ENCODE measurements at regions not wholly inside any gene's neighbourhood (a gene's known extent, or its start where the extent isn't known, plus 50 kb on each side); places are given as distances from the start of the nearest gene placed in this dataset.

DNA sequence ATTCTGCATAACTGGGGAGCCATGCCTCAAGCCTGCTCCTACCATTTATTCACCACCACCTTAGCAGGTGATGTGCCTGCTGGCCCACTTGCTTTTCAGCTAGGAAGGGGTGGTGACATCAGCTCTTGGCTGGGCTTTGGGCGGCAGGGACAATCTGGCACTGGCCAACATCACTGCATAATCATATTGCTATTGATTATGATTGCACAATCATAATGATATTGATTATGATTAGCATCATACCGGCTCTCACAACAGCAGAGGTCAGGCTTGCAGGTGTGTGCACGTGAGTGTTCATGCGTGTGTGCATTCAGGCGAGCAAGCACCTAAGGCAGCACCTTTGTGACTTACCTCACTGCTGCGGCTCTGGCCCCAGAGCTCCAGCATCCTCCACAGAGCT is 273.8 kb downstream of the AJAP1 start:
- ChIA-PET POLR2A (no interaction called here), CTCF (no interaction called here)
- 89% methylated on average over 5 of the region's 6 CpGs for WGBS (ENCODE audit: insufficient coverage)
- ATAC-seq (replicated peaks in 1 of 4) (no peak), DNase-seq (no peak)
- Mint-ChIP-seq H3K27me3 (peaks cover 2 to 5% of the 10 kb centered on the region in 2 donors), H3K4me3 (no peak overlapping the region), H3K4me1 (no peaks in the 10 kb centered on the region), H3K9me3 (no peaks in the 10 kb centered on the region), H3K36me3 (no peaks in the 10 kb centered on the region), H3K27ac (no peak overlapping the region)
- Histone ChIP-seq H3K4me3 (ENCODE audit: control insufficient read depth in 1 of 2, extremely low read depth in 1 of 2, low read length in 1 of 2) (no peak overlapping the region), H3K9me3 (no peaks in the 10 kb centered on the region), H3K27me3 (replicated peaks in 1 of 2; ENCODE audit: control insufficient read depth in 2 of 2, extremely low read depth in 1 of 2, insufficient read depth in 2 of 2, low read length in 1 of 2) (peaks cover 0 to 5% of the 10 kb centered on the region in 2 experiments), H3K27ac (ENCODE audit: low read length) (no peak overlapping the region), H3K36me3 (ENCODE audit: control insufficient read depth in 2 of 2, extremely low read depth in 1 of 2, insufficient read depth in 1 of 2, low read length in 1 of 2) (no peaks in the 10 kb centered on the region), H3K4me1 (ENCODE audit: control insufficient read depth in 1 of 2, extremely low read depth in 1 of 2, insufficient read depth in 2 of 2, low read length in 2 of 2) (no peaks in the 10 kb centered on the region)

DNA sequence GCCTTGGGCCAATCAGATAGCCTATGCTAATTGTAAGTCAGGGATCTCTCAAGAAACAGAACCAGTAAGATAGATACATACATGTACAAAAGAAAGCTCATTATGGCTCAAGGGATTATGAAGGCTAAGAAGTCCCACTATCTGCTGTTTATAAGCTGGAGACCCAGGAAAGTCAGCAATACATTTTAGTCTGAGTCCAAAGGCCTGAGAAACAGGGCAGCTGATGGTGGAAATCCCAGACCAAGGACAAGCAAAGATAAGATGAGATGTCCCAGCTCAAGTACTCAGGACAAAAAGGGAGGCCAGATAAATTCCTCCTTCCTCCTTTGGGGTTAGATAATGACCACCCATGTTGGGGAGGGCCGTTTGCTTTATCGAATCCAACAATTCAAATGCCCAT is 269.9 kb downstream of the AJAP1 start:
- ChIA-PET CTCF (no interaction called here), POLR2A (no interaction called here)
- Histone ChIP-seq H3K4me3 (ENCODE audit: control insufficient read depth in 1 of 2, extremely low read depth in 1 of 2, low read length in 1 of 2) (no peak overlapping the region), H3K4me1 (ENCODE audit: control insufficient read depth in 1 of 2, extremely low read depth in 1 of 2, insufficient read depth in 2 of 2, low read length in 2 of 2) (no peaks in the 10 kb centered on the region), H3K9me3 (no peaks in the 10 kb centered on the region), H3K27me3 (replicated peaks in 1 of 2; ENCODE audit: control insufficient read depth in 2 of 2, extremely low read depth in 1 of 2, insufficient read depth in 2 of 2, low read length in 1 of 2) (peaks cover 0 to 5% of the 10 kb centered on the region in 2 experiments), H3K27ac (ENCODE audit: low read length) (no peak overlapping the region), H3K36me3 (ENCODE audit: control insufficient read depth in 2 of 2, extremely low read depth in 1 of 2, insufficient read depth in 1 of 2, low read length in 1 of 2) (no peaks in the 10 kb centered on the region)
- ATAC-seq (replicated peaks in 1 of 4) (no peak), DNase-seq (no peak)
- Mint-ChIP-seq H3K4me3 (no peak overlapping the region), H3K27me3 (peaks cover 0 to 5% of the 10 kb centered on the region in 2 donors), H3K36me3 (no peaks in the 10 kb centered on the region), H3K9me3 (peaks cover 3 to 9% (median 6%) of the 10 kb centered on the region in 3 donors), H3K27ac (no peak overlapping the region), H3K4me1 (no peaks in the 10 kb centered on the region)
- WGBS (ENCODE audit: insufficient coverage) = 80% methylated on average over 1 of the region's 2 CpGs

GRCh38 chr1:4916610-4917009 is 262.2 kb downstream of the AJAP1 start:
- Histone ChIP-seq H3K4me3 (ENCODE audit: control insufficient read depth in 1 of 2, extremely low read depth in 1 of 2, low read length in 1 of 2) (no peak overlapping the region), H3K4me1 (ENCODE audit: control insufficient read depth in 1 of 2, extremely low read depth in 1 of 2, insufficient read depth in 2 of 2, low read length in 2 of 2) (no peaks in the 10 kb centered on the region), H3K27ac (ENCODE audit: low read length) (no peak overlapping the region), H3K27me3 (replicated peaks in 1 of 2; ENCODE audit: control insufficient read depth in 2 of 2, extremely low read depth in 1 of 2, insufficient read depth in 2 of 2, low read length in 1 of 2) (peaks cover 0 to 18% of the 10 kb centered on the region in 2 experiments), H3K36me3 (ENCODE audit: control insufficient read depth in 2 of 2, extremely low read depth in 1 of 2, insufficient read depth in 1 of 2, low read length in 1 of 2) (no peaks in the 10 kb centered on the region), H3K9me3 (no peaks in the 10 kb centered on the region)
- Mint-ChIP-seq H3K27ac (no peak overlapping the region), H3K9me3 (peaks cover 3 to 9% (median 6%) of the 10 kb centered on the region in 3 donors), H3K36me3 (no peaks in the 10 kb centered on the region), H3K4me3 (no peak overlapping the region), H3K4me1 (no peaks in the 10 kb centered on the region), H3K27me3 (peaks cover 6 to 9% of the 10 kb centered on the region in 2 donors)
- WGBS (ENCODE audit: insufficient coverage) = 51% methylated on average over 3 of the region's 7 CpGs
- ChIA-PET CTCF (no interaction called here), POLR2A (no interaction called here)
- ATAC-seq (replicated peaks in 1 of 4) = no peak
- DNase-seq = no peak

DNA sequence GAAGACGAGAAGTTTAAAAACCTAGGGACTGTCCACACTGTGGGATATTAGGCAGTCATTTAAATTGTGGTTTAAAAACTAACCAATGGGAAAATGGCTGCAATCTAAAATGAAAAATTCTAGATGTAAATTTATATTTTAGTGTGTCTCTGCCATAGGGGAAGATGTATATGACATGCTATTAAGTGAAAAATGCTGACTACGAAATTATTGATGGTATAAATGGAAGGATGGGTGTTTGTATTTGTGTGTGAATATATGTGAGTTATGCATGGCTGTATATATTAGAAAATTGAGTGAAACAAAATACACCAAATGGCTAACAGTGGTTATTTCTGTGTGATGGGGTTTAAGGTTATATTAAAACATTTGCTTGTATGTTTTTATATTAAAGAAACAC is 260.7 kb downstream of the AJAP1 start:
- Mint-ChIP-seq H3K36me3 (no peaks in the 10 kb centered on the region), H3K4me3 (no peak overlapping the region), H3K27ac (no peak overlapping the region), H3K9me3 (peaks cover 2 to 8% (median 5%) of the 10 kb centered on the region in 3 donors), H3K4me1 (no peaks in the 10 kb centered on the region), H3K27me3 (peaks cover 7 to 9% of the 10 kb centered on the region in 2 donors)
- no peaks in the 10 kb centered on the region for H3K36me3 ChIP-seq (ENCODE audit: control insufficient read depth in 2 of 2, extremely low read depth in 1 of 2, insufficient read depth in 1 of 2, low read length in 1 of 2)
- no peak for DNase-seq
- no peak overlapping the region for H3K27ac ChIP-seq (ENCODE audit: low read length)
- POLR2A ChIA-PET = no interaction called here
- WGBS (ENCODE audit: insufficient coverage) = 68% methylated on average over 2 of the region's 2 CpGs
- H3K4me1 ChIP-seq (ENCODE audit: control insufficient read depth in 1 of 2, extremely low read depth in 1 of 2, insufficient read depth in 2 of 2, low read length in 2 of 2) = no peaks in the 10 kb centered on the region
- H3K4me3 ChIP-seq (ENCODE audit: control insufficient read depth in 1 of 2, extremely low read depth in 1 of 2, low read length in 1 of 2) = no peak overlapping the region
- ATAC-seq (replicated peaks in 1 of 4) = no peak
- peaks cover 0 to 12% of the 10 kb centered on the region in 2 experiments for H3K27me3 ChIP-seq (replicated peaks in 1 of 2; ENCODE audit: control insufficient read depth in 2 of 2, extremely low read depth in 1 of 2, insufficient read depth in 2 of 2, low read length in 1 of 2)
- CTCF ChIA-PET = no interaction called here
- H3K9me3 ChIP-seq = no peaks in the 10 kb centered on the region

GRCh38 chr1:4908486-4908885 is 254.1 kb downstream of the AJAP1 start:
- Histone ChIP-seq H3K9me3 (no peaks in the 10 kb centered on the region), H3K4me1 (ENCODE audit: control insufficient read depth in 1 of 2, extremely low read depth in 1 of 2, insufficient read depth in 2 of 2, low read length in 2 of 2) (no peaks in the 10 kb centered on the region), H3K27me3 (replicated peaks in 1 of 2; ENCODE audit: control insufficient read depth in 2 of 2, extremely low read depth in 1 of 2, insufficient read depth in 2 of 2, low read length in 1 of 2) (peaks cover 0 to 2% of the 10 kb centered on the region in 2 experiments), H3K27ac (ENCODE audit: low read length) (no peak overlapping the region), H3K4me3 (ENCODE audit: control insufficient read depth in 1 of 2, extremely low read depth in 1 of 2, low read length in 1 of 2) (no peak overlapping the region), H3K36me3 (ENCODE audit: control insufficient read depth in 2 of 2, extremely low read depth in 1 of 2, insufficient read depth in 1 of 2, low read length in 1 of 2) (no peaks in the 10 kb centered on the region)
- POLR2A ChIA-PET = no interaction called here
- Mint-ChIP-seq H3K27ac (no peak overlapping the region), H3K4me3 (no peak overlapping the region), H3K27me3 (peaks cover 7% of the 10 kb centered on the region in 2 donors), H3K9me3 (peaks cover 0 to 4% (median 0%) of the 10 kb centered on the region in 3 donors), H3K4me1 (no peaks in the 10 kb centered on the region), H3K36me3 (no peaks in the 10 kb centered on the region)
- no peak for ATAC-seq (replicated peaks in 1 of 4)
- no peak for DNase-seq
- WGBS (ENCODE audit: insufficient coverage) = 77% methylated on average over 13 of the region's 13 CpGs
- CTCF ChIA-PET = no interaction called here

GRCh38 chr1:4894566-4894965 is 240.2 kb downstream of the AJAP1 start:
- no CpG with 5 or more reads among the region's 4 CpGs for WGBS (ENCODE audit: insufficient coverage)
- CTCF ChIA-PET = no interaction called here
- no peak for ATAC-seq (replicated peaks in 1 of 4)
- Mint-ChIP-seq H3K4me1 (no peaks in the 10 kb centered on the region), H3K4me3 (no peak overlapping the region), H3K27ac (no peak overlapping the region), H3K27me3 (peaks cover 17 to 24% of the 10 kb centered on the region in 2 donors), H3K36me3 (no peaks in the 10 kb centered on the region), H3K9me3 (peaks cover 3 to 13% (median 12%) of the 10 kb centered on the region in 3 donors)
- POLR2A ChIA-PET = no interaction called here
- Histone ChIP-seq H3K4me1 (ENCODE audit: control insufficient read depth in 1 of 2, extremely low read depth in 1 of 2, insufficient read depth in 2 of 2, low read length in 2 of 2) (no peaks in the 10 kb centered on the region), H3K9me3 (no peaks in the 10 kb centered on the region), H3K4me3 (ENCODE audit: control insufficient read depth in 1 of 2, extremely low read depth in 1 of 2, low read length in 1 of 2) (no peak overlapping the region), H3K36me3 (ENCODE audit: control insufficient read depth in 2 of 2, extremely low read depth in 1 of 2, insufficient read depth in 1 of 2, low read length in 1 of 2) (no peaks in the 10 kb centered on the region), H3K27me3 (replicated peaks in 1 of 2; ENCODE audit: control insufficient read depth in 2 of 2, extremely low read depth in 1 of 2, insufficient read depth in 2 of 2, low read length in 1 of 2) (peaks cover 0 to 12% of the 10 kb centered on the region in 2 experiments), H3K27ac (ENCODE audit: low read length) (no peak overlapping the region)
- DNase-seq = no peak

- peaks cover 22 to 29% of the 10 kb centered on the region in 2 donors for H3K27me3 Mint-ChIP-seq
- WGBS (ENCODE audit: insufficient coverage) = no CpG with 5 or more reads among the region's 8 CpGs
Observed at GRCh38 chr1:4880626-4881025, 226.2 kb downstream of the AJAP1 start.

More at GRCh38 chr1:4880626-4881025, 226.2 kb downstream of the AJAP1 start:
- ATAC-seq (replicated peaks in 1 of 4) (no peak), DNase-seq (no peak)
- H3K4me3 Mint-ChIP-seq = no peak overlapping the region
- H3K27ac Mint-ChIP-seq = no peak overlapping the region
- Histone ChIP-seq H3K27me3 (replicated peaks in 1 of 2; ENCODE audit: control insufficient read depth in 2 of 2, extremely low read depth in 1 of 2, insufficient read depth in 2 of 2, low read length in 1 of 2) (peaks cover 0 to 15% of the 10 kb centered on the region in 2 experiments), H3K9me3 (no peaks in the 10 kb centered on the region), H3K4me1 (ENCODE audit: control insufficient read depth in 1 of 2, extremely low read depth in 1 of 2, insufficient read depth in 2 of 2, low read length in 2 of 2) (no peaks in the 10 kb centered on the region), H3K27ac (ENCODE audit: low read length) (no peak overlapping the region), H3K36me3 (ENCODE audit: control insufficient read depth in 2 of 2, extremely low read depth in 1 of 2, insufficient read depth in 1 of 2, low read length in 1 of 2) (no peaks in the 10 kb centered on the region), H3K4me3 (ENCODE audit: control insufficient read depth in 1 of 2, extremely low read depth in 1 of 2, low read length in 1 of 2) (no peak overlapping the region)
- H3K4me1 Mint-ChIP-seq = no peaks in the 10 kb centered on the region
- H3K36me3 Mint-ChIP-seq = no peaks in the 10 kb centered on the region
- CTCF ChIA-PET = no interaction called here
- POLR2A ChIA-PET = no interaction called here
- peaks cover 0 to 9% (median 0%) of the 10 kb centered on the region in 3 donors for H3K9me3 Mint-ChIP-seq
